Suprapubic skin (tissue), 4 donors: ENCODE measurements at regions not wholly inside any gene's neighbourhood (a gene's known extent, or its start where the extent isn't known, plus 50 kb on each side); places are given as distances from the start of the nearest gene placed in this dataset.
"Not testable (repeated sequence)": the region's sequence is repeated elsewhere in the genome, so short reads cannot be mapped to it uniquely, and the experiment has no call there.

Experiments
- DNase-seq, 2 donors: peaks; one replicate each; pipeline ENCODE4 v3.0.0-alpha.2; 2019; ENCODE audit warnings: low spot score in 2 of 2
- H3K27ac ChIP-seq: fragments of 200-600 bp; sonication (generic); one replicate; pipeline ENCODE4 v1.5.1; 2019
- H3K27me3 ChIP-seq: fragments of 200-600 bp; sonication (generic); one replicate; pipeline ENCODE4 v1.5.1; 2019
- H3K36me3 ChIP-seq: fragments of 200-600 bp; sonication (generic); one replicate; pipeline ENCODE4 v1.5.1; 2019
- H3K4me1 ChIP-seq: fragments of 200-600 bp; sonication (generic); one replicate; pipeline ENCODE4 v1.5.1; 2019
- H3K4me3 ChIP-seq: fragments of 200-600 bp; sonication (generic); one replicate; pipeline ENCODE4 v1.5.1; 2019; ENCODE audit warnings: mild to moderate bottlenecking
- H3K9me3 ChIP-seq: fragments of 200-600 bp; sonication (generic); one replicate; pipeline ENCODE4 v1.5.1; 2019
- CTCF ChIP-seq, 2 donors: fragments of 200-600 bp in 1 of 2; fragments of 450-650 bp in 1 of 2; sonication (generic) in 1 of 2; IDR thresholded peaks; one replicate each; pipeline ENCODE4 v1.5.1; 2016 to 2019; ENCODE audit warnings: antibody characterized with exemption in 2 of 2, mild to moderate bottlenecking in 1 of 2, moderate library complexity in 1 of 2
- EP300 ChIP-seq: sonication (generic); formaldehyde crosslinking; IDR thresholded peaks from one replicate; pipeline ENCODE4 v1.6.1; 2017; ENCODE audit warnings: antibody characterized with exemption
- POLR2A ChIP-seq, 2 donors: fragments of 450-650 bp; IDR thresholded peaks; one replicate each; pipeline ENCODE4 v1.6.1; 2017; ENCODE audit warnings: antibody characterized with exemption in 2 of 2, mild to moderate bottlenecking in 2 of 2, moderate library complexity in 2 of 2
- POLR2AphosphoS5 ChIP-seq, 3 donors: sonication (generic); formaldehyde crosslinking; IDR thresholded peaks; one replicate each; pipeline ENCODE4 v1.6.1; 2017; ENCODE audit warnings: antibody characterized with exemption in 3 of 3
- WGBS: methylation state at CpG from one replicate; pipeline ENCODE4 v1.1.5; 2018; 5-methylcytosine and 5-hydroxymethylcytosine counted together

GRCh38 chr7:110421490-110422241 is 669.3 kb upstream of the LRRN3 start:
- WGBS = 77% methylated on average over 5 of the region's 5 CpGs
- DNase-seq = no peak

GRCh38 chr7:110432061-110432553 is 658.8 kb upstream of the LRRN3 start:
- Histone ChIP-seq H3K27me3 (no peaks in the 10 kb centered on the region), H3K9me3 (no peaks in the 10 kb centered on the region), H3K4me1 (no peaks in the 10 kb centered on the region), H3K27ac (no peak overlapping the region), H3K36me3 (no peaks in the 10 kb centered on the region), H3K4me3 (no peak overlapping the region)
- 81% methylated on average over 8 of the region's 8 CpGs for WGBS
- DNase-seq = no peak
- TF ChIP-seq POLR2A (IDR thresholded peaks at IDR 0.05) = no peak
- no peak for TF ChIP-seq POLR2AphosphoS5 (IDR thresholded peaks at IDR 0.05)
- TF ChIP-seq EP300 = no peak
- no peak for TF ChIP-seq CTCF (IDR thresholded peaks at IDR 0.05)

More at GRCh38 chr7:110421490-110422241, 669.3 kb upstream of the LRRN3 start:
- no peaks in the 10 kb centered on the region for H3K9me3 ChIP-seq
- no peaks in the 10 kb centered on the region for H3K4me1 ChIP-seq
- no peaks in the 10 kb centered on the region for H3K36me3 ChIP-seq
- no peak overlapping the region for H3K27ac ChIP-seq
- H3K4me3 ChIP-seq = no peak overlapping the region
- no peaks in the 10 kb centered on the region for H3K27me3 ChIP-seq
- TF ChIP-seq POLR2AphosphoS5 (IDR thresholded peaks at IDR 0.05) = no peak
- TF ChIP-seq CTCF (IDR thresholded peaks at IDR 0.05) = no peak
- TF ChIP-seq EP300 = no peak
- TF ChIP-seq POLR2A (IDR thresholded peaks at IDR 0.05) = no peak

- DNase-seq, H3K4me3 ChIP-seq, H3K27me3 ChIP-seq, H3K27ac ChIP-seq, H3K9me3 ChIP-seq, H3K4me1 ChIP-seq, H3K36me3 ChIP-seq: not testable (repeated sequence)
- WGBS = 93% methylated on average over 2 of the region's 2 CpGs
These were observed 652.0 kb upstream of the LRRN3 start for GRCh38 chr7:110438926-110439325.

- Histone ChIP-seq H3K4me1 (no peaks in the 10 kb centered on the region), H3K9me3 (no peaks in the 10 kb centered on the region), H3K27me3 (no peaks in the 10 kb centered on the region), H3K4me3 (no peak overlapping the region), H3K27ac (no peak overlapping the region), H3K36me3 (no peaks in the 10 kb centered on the region)
- no peak for DNase-seq
- 54% methylated on average over 4 of the region's 4 CpGs for WGBS
- TF ChIP-seq POLR2AphosphoS5 (IDR thresholded peaks at IDR 0.05) (no peak), CTCF (IDR thresholded peaks at IDR 0.05) (no peak), EP300 (no peak), POLR2A (IDR thresholded peaks at IDR 0.05) (no peak)
These were observed 648.5 kb upstream of the LRRN3 start for GRCh38 chr7:110442381-110442837.

- 87% methylated on average over 6 of the region's 6 CpGs for WGBS
- DNase-seq = no peak
- Histone ChIP-seq H3K27ac (no peak overlapping the region), H3K36me3 (no peaks in the 10 kb centered on the region), H3K9me3 (no peaks in the 10 kb centered on the region), H3K27me3 (no peaks in the 10 kb centered on the region), H3K4me3 (no peak overlapping the region), H3K4me1 (no peaks in the 10 kb centered on the region)
- no peak for TF ChIP-seq POLR2AphosphoS5 (IDR thresholded peaks at IDR 0.05)
- no peak for TF ChIP-seq POLR2A (IDR thresholded peaks at IDR 0.05)
- TF ChIP-seq EP300 = no peak
- no peak for TF ChIP-seq CTCF (IDR thresholded peaks at IDR 0.05)
These were observed 644.3 kb upstream of the LRRN3 start for GRCh38 chr7:110446658-110447057.
